HG03066 (cell line): ENCODE measurements at regions not wholly inside any gene's neighbourhood (a gene's known extent, or its start where the extent isn't known, plus 50 kb on each side); places are given as distances from the start of the nearest gene placed in this dataset.
"Not testable (repeated sequence)": the region's sequence is repeated elsewhere in the genome, so short reads cannot be mapped to it uniquely, and the experiment has no call there.

Source experiments
- ATAC-seq: cut with Tn5 transposase; IDR thresholded peaks from one replicate; pipeline ENCODE4 v1.9.1; 2021; ENCODE audit warnings: low read depth; ENCODE audit not compliant: unreplicated experiment

GRCh38 chr9:105091004-105091640, 153.3 kb upstream of the SLC44A1 start:
- no peak for ATAC-seq

GRCh38 chr9:105093685-105094084, 150.8 kb upstream of the SLC44A1 start:
- ATAC-seq: no peak

- no peak for ATAC-seq
Observed at GRCh38 chr9:105098370-105098769, 146.1 kb upstream of the SLC44A1 start.

GRCh38 chr9:105103776-105104175, 140.7 kb upstream of the SLC44A1 start:
- ATAC-seq: no peak

GRCh38 chr9:105114318-105114717, 130.1 kb upstream of the SLC44A1 start:
- ATAC-seq: peak; percentile 53

- peak; percentile 66 for ATAC-seq
Observed at GRCh38 chr9:105114964-105115728, 129.3 kb upstream of the SLC44A1 start.

GRCh38 chr9:105116052-105116868, 128.2 kb upstream of the SLC44A1 start:
- ATAC-seq: no peak

GRCh38 chr9:105117234-105117633, 127.2 kb upstream of the SLC44A1 start:
- no peak for ATAC-seq

GRCh38 chr9:105118636-105119035, 125.8 kb upstream of the SLC44A1 start:
- ATAC-seq: no peak

- ATAC-seq: no peak
Observed at GRCh38 chr9:105119156-105119555, 125.3 kb upstream of the SLC44A1 start.

GRCh38 chr9:105121861-105122430, 122.5 kb upstream of the SLC44A1 start:
- no peak for ATAC-seq

- ATAC-seq: not testable (repeated sequence)
Observed at GRCh38 chr9:105124598-105124997, 119.9 kb upstream of the SLC44A1 start.

GRCh38 chr9:105126226-105126625, 118.2 kb upstream of the SLC44A1 start:
- no peak for ATAC-seq

GRCh38 chr9:105127863-105128220, 116.6 kb upstream of the SLC44A1 start:
- peak; percentile 97 for ATAC-seq

- no peak for ATAC-seq
Observed at GRCh38 chr9:105128908-105129600, 115.4 kb upstream of the SLC44A1 start.

GRCh38 chr9:105129731-105130130, 114.7 kb upstream of the SLC44A1 start:
- ATAC-seq: no peak

GRCh38 chr9:105131981-105132380, 112.5 kb upstream of the SLC44A1 start:
- no peak for ATAC-seq

GRCh38 chr9:105132606-105133005, 111.8 kb upstream of the SLC44A1 start:
- no peak for ATAC-seq

GRCh38 chr9:105138306-105138801, 106.1 kb upstream of the SLC44A1 start:
- ATAC-seq: no peak
